Endothelial cell (in vitro differentiated cells): ENCODE measurements at regions not wholly inside any gene's neighbourhood (a gene's known extent, or its start where the extent isn't known, plus 50 kb on each side); places are given as distances from the start of the nearest gene placed in this dataset.

Experiments
- DNase-seq: peaks from one replicate; pipeline ENCODE4 v3.0.0; 2021; ENCODE audit warnings: low spot score
- H3K27ac Mint-ChIP-seq: one replicate; pipeline ENCODE4 v1.8.0; 2021; ENCODE audit warnings: mixed read lengths, inconsistent platforms; ENCODE audit not compliant: unreplicated experiment
- H3K27me3 Mint-ChIP-seq: one replicate; pipeline ENCODE4 v1.8.0; 2021; ENCODE audit warnings: mild to moderate bottlenecking, moderate library complexity, mixed read lengths, inconsistent platforms; ENCODE audit not compliant: unreplicated experiment
- H3K36me3 Mint-ChIP-seq: one replicate; pipeline ENCODE4 v1.8.0; 2021; ENCODE audit warnings: mild to moderate bottlenecking, low read depth, mixed read lengths, inconsistent platforms; ENCODE audit not compliant: unreplicated experiment
- H3K4me1 Mint-ChIP-seq: one replicate; pipeline ENCODE4 v1.8.0; 2021; ENCODE audit warnings: mild to moderate bottlenecking, mixed read lengths, inconsistent platforms; ENCODE audit not compliant: unreplicated experiment
- H3K4me3 Mint-ChIP-seq: one replicate; pipeline ENCODE4 v1.8.0; 2021; ENCODE audit warnings: mild to moderate bottlenecking, mixed read lengths, inconsistent platforms; ENCODE audit not compliant: unreplicated experiment
- H3K9me3 Mint-ChIP-seq: one replicate; pipeline ENCODE4 v1.8.0; 2021; ENCODE audit warnings: mixed read lengths, inconsistent platforms; ENCODE audit not compliant: unreplicated experiment
- CTCF ChIP-seq: fragments of 200-600 bp; sonication (generic); IDR thresholded peaks from one replicate; pipeline ENCODE4 v1.5.0; 2021; ENCODE audit warnings: antibody characterized with exemption; ENCODE audit not compliant: unreplicated experiment

GRCh38 chr2:6071519-6071918 is 379.3 kb downstream of the SOX11 start:
- Mint-ChIP-seq H3K27ac (no peak overlapping the region), H3K4me1 (no peaks in the 10 kb centered on the region), H3K36me3 (no peaks in the 10 kb centered on the region), H3K4me3 (no peak overlapping the region), H3K9me3 (no peaks in the 10 kb centered on the region), H3K27me3 (no peaks in the 10 kb centered on the region)
- DNase-seq, result no peak
- no peak for TF ChIP-seq CTCF

- Mint-ChIP-seq H3K9me3 (no peaks in the 10 kb centered on the region), H3K27ac (no peak overlapping the region), H3K4me3 (no peak overlapping the region), H3K27me3 (no peaks in the 10 kb centered on the region), H3K36me3 (no peaks in the 10 kb centered on the region), H3K4me1 (no peaks in the 10 kb centered on the region)
- TF ChIP-seq CTCF, result no peak
- no peak for DNase-seq
These were observed 380.1 kb downstream of the SOX11 start for GRCh38 chr2:6072276-6072675.

- TF ChIP-seq CTCF, result no peak
- H3K4me1 Mint-ChIP-seq, result no peaks in the 10 kb centered on the region
- no peak overlapping the region for H3K4me3 Mint-ChIP-seq
- no peaks in the 10 kb centered on the region for H3K27me3 Mint-ChIP-seq
- DNase-seq, result no peak
- no peak overlapping the region for H3K27ac Mint-ChIP-seq
- no peaks in the 10 kb centered on the region for H3K9me3 Mint-ChIP-seq
- H3K36me3 Mint-ChIP-seq, result no peaks in the 10 kb centered on the region
These were observed 380.6 kb downstream of the SOX11 start for GRCh38 chr2:6072768-6073167.

GRCh38 chr2:6073191-6074088 is 381.3 kb downstream of the SOX11 start:
- Mint-ChIP-seq H3K27me3 (no peaks in the 10 kb centered on the region), H3K4me3 (no peak overlapping the region)

More at GRCh38 chr2:6073191-6074088, 381.3 kb downstream of the SOX11 start:
- TF ChIP-seq CTCF, result no peak
- Mint-ChIP-seq H3K4me1 (no peaks in the 10 kb centered on the region), H3K27ac (no peak overlapping the region), H3K36me3 (no peaks in the 10 kb centered on the region), H3K9me3 (no peaks in the 10 kb centered on the region)
- DNase-seq, result no peak
